ACC112 (cell line): ENCODE measurements at regions not wholly inside any gene's neighbourhood (a gene's known extent, or its start where the extent isn't known, plus 50 kb on each side); places are given as distances from the start of the nearest gene placed in this dataset.

Experiments
- H2AFZ ChIP-seq: fragments of 200-600 bp; sonication (generic); one replicate; pipeline ENCODE4 v1.6.0; 2017; ENCODE audit warnings: antibody characterized with exemption, low read length; ENCODE audit not compliant: unreplicated experiment
- H3K27ac ChIP-seq: fragments of 200-600 bp; sonication (generic); 2 replicates; pipeline ENCODE4 v1.5.1; 2014; ENCODE audit warnings: low read depth, mild to moderate bottlenecking, antibody characterized with exemption, low read length, moderate library complexity
- H3K27me3 ChIP-seq: fragments of 200-600 bp; sonication (generic); 2 replicates; pipeline ENCODE4 v1.6.1; 2014; ENCODE audit warnings: mild to moderate bottlenecking, antibody characterized with exemption, low read length, moderate library complexity, mixed read lengths; ENCODE audit not compliant: insufficient read depth
- H3K36me3 ChIP-seq: fragments of 200-600 bp; sonication (generic); 2 replicates; pipeline ENCODE4 v1.6.1; 2016; ENCODE audit warnings: mild to moderate bottlenecking, antibody characterized with exemption, low read length, moderate library complexity, mixed read lengths; ENCODE audit not compliant: insufficient read depth
- H3K4me1 ChIP-seq: fragments of 200-600 bp; sonication (generic); one replicate; pipeline ENCODE4 v1.6.1; 2016; ENCODE audit warnings: low read length, mixed read lengths; ENCODE audit not compliant: insufficient read depth, unreplicated experiment, control insufficient read depth
- H3K4me3 ChIP-seq: fragments of 200-600 bp; sonication (generic); 2 replicates; pipeline ENCODE4 v1.5.1; 2014; ENCODE audit warnings: mild to moderate bottlenecking, low read depth, low read length
- H3K79me2 ChIP-seq: fragments of 200-600 bp; sonication (generic); one replicate; pipeline ENCODE4 v1.6.0; 2016; ENCODE audit warnings: low read length; ENCODE audit not compliant: control insufficient read depth, unreplicated experiment, insufficient read depth

- Histone ChIP-seq H3K27ac (no peak overlapping the region), H3K36me3 (no peaks in the 10 kb centered on the region), H3K79me2 (no peaks in the 10 kb centered on the region), H3K4me3 (no peak overlapping the region), H3K4me1 (no peaks in the 10 kb centered on the region), H2AFZ (no peak overlapping the region), H3K27me3 (no peaks in the 10 kb centered on the region)
Measured at GRCh38 chr2:6538607-6539006, 327.1 kb downstream of the CMPK2 start.

- Histone ChIP-seq H3K27me3 (no peaks in the 10 kb centered on the region), H3K27ac (no peak overlapping the region), H2AFZ (no peak overlapping the region), H3K4me3 (no peak overlapping the region), H3K4me1 (no peaks in the 10 kb centered on the region), H3K36me3 (no peaks in the 10 kb centered on the region), H3K79me2 (no peaks in the 10 kb centered on the region)
Measured at GRCh38 chr2:6545336-6545735, 320.4 kb downstream of the CMPK2 start.

- H3K4me3 ChIP-seq, result no peak overlapping the region
- H3K27ac ChIP-seq, result no peak overlapping the region
- H3K4me1 ChIP-seq, result no peaks in the 10 kb centered on the region
- no peaks in the 10 kb centered on the region for H3K36me3 ChIP-seq
- no peaks in the 10 kb centered on the region for H3K27me3 ChIP-seq
- H2AFZ ChIP-seq, result no peak overlapping the region
- no peaks in the 10 kb centered on the region for H3K79me2 ChIP-seq
Measured at GRCh38 chr2:6545795-6546194, 319.9 kb downstream of the CMPK2 start.

DNA sequence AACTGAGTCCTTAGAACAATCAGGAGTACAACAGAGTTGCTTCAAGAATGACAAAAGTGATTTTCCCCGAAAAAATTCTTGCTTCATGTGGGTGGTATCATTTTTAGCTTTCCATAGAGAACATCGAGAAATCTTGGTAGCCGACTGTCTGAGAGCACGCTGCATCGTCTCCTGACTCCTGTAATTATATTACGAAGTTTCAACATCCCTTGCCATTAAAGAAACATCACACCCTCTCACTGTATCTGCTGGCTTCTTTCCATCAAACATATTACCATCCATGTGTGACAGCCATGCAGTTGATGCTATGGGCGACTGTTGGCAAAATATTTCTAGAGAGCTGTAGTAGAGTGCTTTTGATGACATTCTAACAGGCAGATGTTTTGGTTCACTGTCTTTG is 311.2 kb downstream of the CMPK2 start:
- Histone ChIP-seq H3K27ac (no peak overlapping the region), H3K4me1 (no peaks in the 10 kb centered on the region), H3K36me3 (no peaks in the 10 kb centered on the region), H3K79me2 (no peaks in the 10 kb centered on the region), H3K27me3 (no peaks in the 10 kb centered on the region), H2AFZ (no peak overlapping the region), H3K4me3 (no peak overlapping the region)

DNA sequence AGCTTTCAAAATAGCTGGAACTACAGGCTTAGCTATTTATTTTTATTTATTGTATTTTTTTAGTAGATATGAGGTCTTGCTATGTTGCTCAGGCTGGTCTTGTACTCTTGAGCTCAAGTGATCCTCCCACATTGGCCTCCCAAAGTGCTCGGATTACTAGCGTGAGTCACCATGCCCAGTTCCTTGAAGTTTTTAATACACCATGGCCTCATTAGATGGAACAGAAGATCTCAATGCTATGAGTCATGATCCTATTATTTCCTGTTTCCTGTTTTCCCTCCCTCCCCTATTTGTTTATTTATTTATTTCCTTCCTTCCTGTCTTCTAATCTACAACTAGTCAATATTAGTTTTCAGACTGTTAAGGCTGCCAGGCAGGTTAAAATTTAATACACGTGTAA is 309.0 kb downstream of the CMPK2 start:
- H3K27me3 ChIP-seq, result no peaks in the 10 kb centered on the region
- H3K36me3 ChIP-seq, result no peaks in the 10 kb centered on the region
- H3K4me1 ChIP-seq, result no peaks in the 10 kb centered on the region
- no peak overlapping the region for H3K27ac ChIP-seq
- no peak overlapping the region for H3K4me3 ChIP-seq
- no peaks in the 10 kb centered on the region for H3K79me2 ChIP-seq
- no peak overlapping the region for H2AFZ ChIP-seq

DNA sequence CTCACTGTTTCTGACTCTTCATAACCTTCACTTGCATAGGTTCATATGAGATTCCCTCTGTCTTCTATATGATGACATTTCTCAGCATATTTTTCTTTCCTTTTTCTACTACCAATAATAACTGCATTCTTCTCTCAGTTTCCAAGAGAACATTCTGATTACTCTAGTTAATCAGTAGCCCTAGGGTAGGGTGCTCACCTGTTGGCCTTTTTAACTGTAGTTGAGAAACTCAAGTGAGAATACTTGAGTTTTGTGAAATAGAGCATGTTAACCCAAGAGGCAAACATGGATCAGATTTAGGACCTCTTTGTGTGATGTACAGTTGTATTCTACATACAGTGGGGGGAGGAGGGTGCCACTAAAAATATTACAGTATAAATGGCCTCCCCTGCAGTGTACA is 308.0 kb downstream of the CMPK2 start:
- H3K27ac ChIP-seq, result no peak overlapping the region

DNA sequence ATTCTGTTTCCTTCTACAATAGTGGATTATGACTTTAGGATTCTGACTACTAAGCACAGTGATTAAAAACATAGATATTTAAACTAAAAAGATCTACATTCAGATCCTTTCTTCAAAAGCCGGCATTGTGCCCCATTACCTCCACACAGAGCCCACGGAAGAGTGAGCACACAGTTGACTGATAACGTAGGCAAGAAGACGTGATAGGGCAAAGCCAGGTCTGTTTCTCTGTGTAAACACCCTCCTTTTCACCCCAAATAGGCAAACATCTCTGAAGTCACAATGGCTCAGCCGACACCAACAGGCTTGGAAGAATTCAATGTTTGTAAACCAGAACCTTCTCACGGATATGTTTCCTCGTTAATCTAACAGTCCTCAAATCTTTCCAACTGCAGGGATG is 302.9 kb downstream of the CMPK2 start:
- no peak overlapping the region for H3K27ac ChIP-seq
- H3K4me3 ChIP-seq, result no peak overlapping the region
- H2AFZ ChIP-seq, result no peak overlapping the region
- no peaks in the 10 kb centered on the region for H3K79me2 ChIP-seq
- H3K27me3 ChIP-seq, result no peaks in the 10 kb centered on the region
- H3K4me1 ChIP-seq, result no peaks in the 10 kb centered on the region
- no peaks in the 10 kb centered on the region for H3K36me3 ChIP-seq

More for the DNA sequence above, 308.0 kb downstream of the CMPK2 start:
- Histone ChIP-seq H3K79me2 (no peaks in the 10 kb centered on the region), H2AFZ (no peak overlapping the region), H3K4me3 (no peak overlapping the region), H3K4me1 (no peaks in the 10 kb centered on the region), H3K27me3 (no peaks in the 10 kb centered on the region), H3K36me3 (no peaks in the 10 kb centered on the region)

- H3K27ac ChIP-seq, result no peak overlapping the region
- no peaks in the 10 kb centered on the region for H3K36me3 ChIP-seq
- H3K27me3 ChIP-seq, result no peaks in the 10 kb centered on the region
- H2AFZ ChIP-seq, result no peak overlapping the region
- H3K4me3 ChIP-seq, result no peak overlapping the region
- H3K4me1 ChIP-seq, result no peaks in the 10 kb centered on the region
- H3K79me2 ChIP-seq, result no peaks in the 10 kb centered on the region
Measured at GRCh38 chr2:6564326-6564725, 301.4 kb downstream of the CMPK2 start.

DNA sequence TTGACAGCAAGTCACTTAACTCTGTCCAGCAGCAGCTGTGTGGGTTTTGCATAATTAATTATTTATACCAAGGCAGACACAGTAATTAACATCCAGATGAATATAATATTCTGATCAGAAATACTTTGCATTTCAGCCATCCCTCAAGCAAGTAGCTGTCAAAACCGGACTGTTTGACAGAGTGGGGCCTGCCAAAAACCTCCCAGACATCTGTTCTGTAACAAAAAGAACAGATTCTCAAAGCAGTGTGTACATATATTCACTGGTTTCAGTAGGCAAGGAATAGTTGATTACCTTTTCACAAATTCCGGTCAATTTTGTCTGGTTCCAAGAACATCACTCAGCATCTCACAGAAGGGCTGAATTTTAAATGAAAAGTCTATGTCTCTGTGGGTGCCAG is 291.6 kb downstream of the CMPK2 start:
- no peaks in the 10 kb centered on the region for H3K4me1 ChIP-seq
- H3K79me2 ChIP-seq, result no peaks in the 10 kb centered on the region
- H3K36me3 ChIP-seq, result no peaks in the 10 kb centered on the region
- H3K27ac ChIP-seq, result no peak overlapping the region
- H3K27me3 ChIP-seq, result no peaks in the 10 kb centered on the region
- H2AFZ ChIP-seq, result no peak overlapping the region
- H3K4me3 ChIP-seq, result no peak overlapping the region

GRCh38 chr2:6576302-6576701 is 289.4 kb downstream of the CMPK2 start:
- H3K27me3 ChIP-seq, result no peaks in the 10 kb centered on the region
- H3K4me1 ChIP-seq, result no peaks in the 10 kb centered on the region
- no peak overlapping the region for H2AFZ ChIP-seq
- H3K79me2 ChIP-seq, result no peaks in the 10 kb centered on the region
- no peak overlapping the region for H3K4me3 ChIP-seq
- H3K36me3 ChIP-seq, result no peaks in the 10 kb centered on the region
- no peak overlapping the region for H3K27ac ChIP-seq

DNA sequence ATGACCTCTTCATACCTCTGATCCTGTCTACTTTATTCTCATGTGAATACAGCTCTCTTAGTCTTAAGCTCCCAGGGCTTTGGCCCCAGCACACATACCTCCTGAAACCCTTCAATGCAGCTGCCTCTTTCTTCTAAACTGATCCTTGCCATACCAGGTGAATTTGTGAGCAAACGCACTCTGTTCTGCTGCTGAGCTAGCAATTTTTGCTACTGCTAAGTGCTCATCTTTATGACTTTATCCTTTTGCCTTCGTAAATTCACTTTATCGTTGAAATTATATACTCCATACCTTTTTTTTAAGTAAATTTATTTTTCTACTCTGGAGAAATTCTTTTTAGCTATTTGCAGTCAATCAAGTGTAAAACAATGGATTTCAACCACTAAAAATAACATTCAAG is 287.7 kb downstream of the CMPK2 start:
- no peak overlapping the region for H3K27ac ChIP-seq
- H3K4me1 ChIP-seq, result no peaks in the 10 kb centered on the region
- H3K79me2 ChIP-seq, result no peaks in the 10 kb centered on the region
- no peaks in the 10 kb centered on the region for H3K27me3 ChIP-seq
- no peaks in the 10 kb centered on the region for H3K36me3 ChIP-seq
- no peak overlapping the region for H2AFZ ChIP-seq
- H3K4me3 ChIP-seq, result no peak overlapping the region

- Histone ChIP-seq H3K4me3 (no peak overlapping the region), H2AFZ (no peak overlapping the region), H3K27me3 (no peaks in the 10 kb centered on the region), H3K36me3 (no peaks in the 10 kb centered on the region), H3K79me2 (no peaks in the 10 kb centered on the region), H3K27ac (no peak overlapping the region), H3K4me1 (no peaks in the 10 kb centered on the region)
Measured at GRCh38 chr2:6578416-6578815, 287.3 kb downstream of the CMPK2 start.
